ENCODE measurements at regions not wholly inside any gene's neighbourhood (a gene's known extent, or its start where the extent isn't known, plus 50 kb on each side); places are given as distances from the start of the nearest gene placed in this dataset.

DNA sequence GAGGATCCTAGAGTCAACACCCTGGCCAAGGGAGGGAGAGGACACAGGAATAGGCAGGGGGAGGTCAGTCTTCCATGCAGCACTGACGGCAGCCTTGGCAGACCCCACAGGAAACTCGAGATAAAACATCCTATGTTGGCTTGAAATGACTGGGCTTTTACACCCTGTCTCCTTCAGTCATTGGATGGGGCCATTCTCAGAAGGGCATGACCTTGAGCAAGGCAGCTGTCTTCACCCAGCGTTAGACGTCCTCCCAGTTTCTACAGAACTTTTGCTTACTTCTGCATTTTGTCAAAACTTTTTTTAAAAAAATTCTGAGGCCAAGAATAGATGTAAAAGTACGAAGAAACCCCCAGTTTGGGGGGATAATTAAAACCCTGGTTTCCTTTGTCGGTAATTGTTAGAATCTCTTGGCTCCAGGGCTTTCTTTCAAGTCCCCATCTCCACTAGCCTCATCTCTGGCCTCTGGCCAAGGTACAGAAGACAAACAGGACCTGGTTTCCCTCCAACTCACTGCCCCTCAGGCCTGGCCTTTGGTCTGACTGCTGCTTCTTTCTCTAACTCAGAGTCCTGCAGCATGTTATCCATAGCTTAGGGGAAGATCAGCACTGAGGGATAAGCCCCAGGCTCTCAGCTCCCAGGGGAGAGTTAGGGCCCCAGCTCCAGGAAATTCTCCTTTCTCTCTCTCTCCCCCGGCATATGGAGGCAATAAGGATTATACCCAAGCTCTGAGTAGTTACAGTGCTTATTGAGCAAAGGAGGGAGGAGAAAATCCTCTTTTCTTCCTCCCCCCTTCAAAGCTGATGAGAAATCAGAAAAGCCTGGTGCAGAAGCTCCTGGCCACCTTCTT is 51.6 kb upstream of the KCND3 start:
- H3K9me3 Mint-ChIP-seq (ENCODE audit: low read depth) = no peaks in the 10 kb centered on the region

DNA sequence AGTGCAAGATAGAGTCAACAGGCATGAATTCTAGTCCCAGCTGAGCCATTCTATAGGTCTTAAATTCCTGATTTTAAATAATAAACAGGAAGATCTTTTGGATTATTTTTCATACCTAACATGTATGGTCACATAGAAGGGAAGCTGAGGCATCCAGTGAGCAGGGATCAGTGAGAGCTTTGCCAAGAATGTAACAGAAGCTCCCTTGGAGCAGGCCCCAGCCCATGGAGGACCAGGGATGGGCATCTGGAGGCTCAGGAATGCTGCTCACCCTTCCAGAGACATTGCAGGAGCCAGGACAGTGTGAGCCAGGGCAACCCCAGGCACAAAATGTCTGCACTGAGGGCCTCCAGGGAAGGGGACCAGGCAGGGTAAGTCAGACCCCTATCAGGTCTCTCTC is 54.4 kb upstream of the KCND3 start:
- Mint-ChIP-seq H3K36me3 (ENCODE audit: insufficient read depth) (no peaks in the 10 kb centered on the region), H3K27me3 (peaks cover 30% of the 10 kb centered on the region), H3K4me3 (ENCODE audit: low read depth) (no peak overlapping the region), H3K4me1 (ENCODE audit: low read depth) (no peaks in the 10 kb centered on the region), H3K9me3 (ENCODE audit: low read depth) (no peaks in the 10 kb centered on the region), H3K27ac (no peak overlapping the region)
- TF ChIP-seq, protein P1, sequence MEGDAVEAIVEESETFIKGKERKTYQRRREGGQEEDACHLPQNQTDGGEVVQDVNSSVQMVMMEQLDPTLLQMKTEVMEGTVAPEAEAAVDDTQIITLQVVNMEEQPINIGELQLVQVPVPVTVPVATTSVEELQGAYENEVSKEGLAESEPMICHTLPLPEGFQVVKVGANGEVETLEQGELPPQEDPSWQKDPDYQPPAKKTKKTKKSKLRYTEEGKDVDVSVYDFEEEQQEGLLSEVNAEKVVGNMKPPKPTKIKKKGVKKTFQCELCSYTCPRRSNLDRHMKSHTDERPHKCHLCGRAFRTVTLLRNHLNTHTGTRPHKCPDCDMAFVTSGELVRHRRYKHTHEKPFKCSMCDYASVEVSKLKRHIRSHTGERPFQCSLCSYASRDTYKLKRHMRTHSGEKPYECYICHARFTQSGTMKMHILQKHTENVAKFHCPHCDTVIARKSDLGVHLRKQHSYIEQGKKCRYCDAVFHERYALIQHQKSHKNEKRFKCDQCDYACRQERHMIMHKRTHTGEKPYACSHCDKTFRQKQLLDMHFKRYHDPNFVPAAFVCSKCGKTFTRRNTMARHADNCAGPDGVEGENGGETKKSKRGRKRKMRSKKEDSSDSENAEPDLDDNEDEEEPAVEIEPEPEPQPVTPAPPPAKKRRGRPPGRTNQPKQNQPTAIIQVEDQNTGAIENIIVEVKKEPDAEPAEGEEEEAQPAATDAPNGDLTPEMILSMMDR (IDR thresholded peaks at IDR 0.05; ENCODE audit: unreplicated experiment) = no peak
- DNase-seq (ENCODE audit: low spot score, unreplicated experiment) = no peak

More for the DNA sequence above, 51.6 kb upstream of the KCND3 start:
- Mint-ChIP-seq H3K4me1 (ENCODE audit: low read depth) (no peaks in the 10 kb centered on the region), H3K27ac (no peak overlapping the region), H3K36me3 (ENCODE audit: insufficient read depth) (no peaks in the 10 kb centered on the region), H3K4me3 (ENCODE audit: low read depth) (no peak overlapping the region), H3K27me3 (peaks cover 32% of the 10 kb centered on the region)
- no peak for DNase-seq (ENCODE audit: low spot score, unreplicated experiment)
- TF ChIP-seq, protein P1 (IDR thresholded peaks at IDR 0.05; ENCODE audit: unreplicated experiment) = no peak

DNA sequence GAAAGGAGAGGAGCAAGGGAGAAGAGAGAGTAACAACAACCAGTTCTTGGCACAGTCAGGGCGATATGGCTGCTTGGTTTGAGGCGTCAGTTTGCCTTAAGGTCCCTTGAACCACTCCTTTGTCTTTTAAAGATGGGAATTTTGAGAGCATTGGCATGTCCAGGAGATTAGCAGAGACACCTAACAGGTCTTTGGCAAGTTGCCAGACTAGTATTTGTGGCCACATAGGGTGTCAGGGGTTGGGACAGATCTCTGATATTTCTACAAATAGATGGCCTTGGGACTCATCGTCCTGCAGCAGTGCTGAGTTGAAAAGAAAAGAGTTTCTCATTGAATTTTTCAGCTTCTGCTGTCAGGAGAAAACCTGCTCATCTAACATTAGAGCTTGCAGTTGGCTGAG is 55.3 kb upstream of the KCND3 start:
- TF ChIP-seq, protein P1 (IDR thresholded peaks at IDR 0.05; ENCODE audit: unreplicated experiment) = no peak
- H3K4me3 Mint-ChIP-seq (ENCODE audit: low read depth) = no peak overlapping the region
- no peaks in the 10 kb centered on the region for H3K36me3 Mint-ChIP-seq (ENCODE audit: insufficient read depth)
- no peak overlapping the region for H3K27ac Mint-ChIP-seq
- H3K4me1 Mint-ChIP-seq (ENCODE audit: low read depth) = no peaks in the 10 kb centered on the region
- no peaks in the 10 kb centered on the region for H3K9me3 Mint-ChIP-seq (ENCODE audit: low read depth)
- DNase-seq (ENCODE audit: low spot score, unreplicated experiment) = no peak
- peaks cover 30% of the 10 kb centered on the region for H3K27me3 Mint-ChIP-seq

DNA sequence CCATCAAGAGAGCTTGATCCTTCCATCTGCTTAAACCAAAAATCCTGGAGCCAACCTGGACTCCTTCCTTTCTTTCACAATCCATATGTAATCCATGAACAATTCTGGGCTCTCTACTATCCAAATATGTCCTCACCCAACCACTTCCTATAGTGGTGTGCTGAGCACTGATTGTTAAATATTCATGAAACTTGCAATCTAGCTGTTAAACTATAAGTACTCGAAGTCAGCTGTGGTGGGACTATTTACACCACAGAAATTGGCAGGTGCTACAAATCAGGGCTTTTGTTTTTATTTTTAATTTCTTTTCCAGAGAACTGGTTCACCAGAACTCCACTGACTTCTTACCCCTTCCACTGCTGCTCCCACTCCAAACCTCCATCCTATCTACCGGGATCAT is 57.2 kb upstream of the KCND3 start:
- H3K27ac Mint-ChIP-seq = no peak overlapping the region
- H3K9me3 Mint-ChIP-seq (ENCODE audit: low read depth) = no peaks in the 10 kb centered on the region
- no peaks in the 10 kb centered on the region for H3K36me3 Mint-ChIP-seq (ENCODE audit: insufficient read depth)
- H3K4me3 Mint-ChIP-seq (ENCODE audit: low read depth) = no peak overlapping the region
- no peaks in the 10 kb centered on the region for H3K4me1 Mint-ChIP-seq (ENCODE audit: low read depth)
- peaks cover 37% of the 10 kb centered on the region for H3K27me3 Mint-ChIP-seq
- no peak for DNase-seq (ENCODE audit: low spot score, unreplicated experiment)
- TF ChIP-seq, protein P1 (IDR thresholded peaks at IDR 0.05; ENCODE audit: unreplicated experiment) = no peak

DNA sequence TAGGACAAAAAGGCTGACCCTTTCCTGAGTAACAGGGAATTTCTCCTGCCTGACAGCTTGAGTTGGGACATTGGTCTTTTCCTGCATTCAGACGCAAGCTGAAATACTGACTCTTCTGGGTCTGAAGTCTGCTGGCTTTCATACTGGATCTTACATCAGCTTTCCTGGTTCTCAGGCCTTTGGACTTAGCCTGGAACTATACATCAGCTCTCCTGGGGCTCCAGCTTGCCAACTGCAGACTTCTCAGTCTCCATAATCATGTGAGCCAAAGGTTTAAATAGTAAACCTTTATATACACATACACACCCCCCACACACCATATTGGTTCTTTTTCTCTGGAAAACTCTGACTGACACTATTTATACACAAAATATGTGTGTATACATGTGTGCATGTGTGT is 59.0 kb upstream of the KCND3 start:
- Mint-ChIP-seq H3K4me3 (ENCODE audit: low read depth) (no peak overlapping the region), H3K27ac (no peak overlapping the region), H3K27me3 (peaks cover 27% of the 10 kb centered on the region), H3K4me1 (ENCODE audit: low read depth) (no peaks in the 10 kb centered on the region), H3K36me3 (ENCODE audit: insufficient read depth) (no peaks in the 10 kb centered on the region), H3K9me3 (ENCODE audit: low read depth) (no peaks in the 10 kb centered on the region)
- TF ChIP-seq, protein P1 (IDR thresholded peaks at IDR 0.05; ENCODE audit: unreplicated experiment) = no peak
- DNase-seq (ENCODE audit: low spot score, unreplicated experiment) = no peak
